CD4-positive, alpha-beta T cell treated with Interleukin-2 at 100 ng/mL for 4 hours (primary cell): ENCODE measurements at regions not wholly inside any gene's neighbourhood (a gene's known extent, or its start where the extent isn't known, plus 50 kb on each side); places are given as distances from the start of the nearest gene placed in this dataset.
"Not testable (repeated sequence)": the region's sequence is repeated elsewhere in the genome, so short reads cannot be mapped to it uniquely, and the experiment has no call there.

Experiments
- DNase-seq: peaks from one replicate; pipeline ENCODE4 v3.0.0-alpha.2; 2020; ENCODE audit warnings: low spot score

DNA sequence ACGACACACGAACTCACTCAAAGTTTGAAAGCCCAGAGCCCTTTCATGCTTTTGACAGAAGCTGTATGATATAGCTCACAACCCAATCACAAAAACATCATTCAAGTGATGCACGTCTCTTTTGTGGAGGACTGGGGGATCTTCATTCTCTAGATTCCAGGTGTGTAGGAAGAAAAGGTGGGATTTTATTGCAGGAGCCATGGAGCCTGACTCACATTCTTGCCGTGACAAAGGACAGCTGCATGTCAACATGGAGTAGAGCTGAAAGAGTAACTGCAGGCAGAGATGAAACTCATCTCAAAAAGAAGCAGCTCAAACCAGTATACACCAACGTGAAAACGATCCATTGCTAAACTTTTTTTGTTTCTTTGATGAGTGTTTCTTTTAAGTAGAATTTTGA lies 50.9 kb upstream of the PDE1A start:
- no peak for DNase-seq

DNA sequence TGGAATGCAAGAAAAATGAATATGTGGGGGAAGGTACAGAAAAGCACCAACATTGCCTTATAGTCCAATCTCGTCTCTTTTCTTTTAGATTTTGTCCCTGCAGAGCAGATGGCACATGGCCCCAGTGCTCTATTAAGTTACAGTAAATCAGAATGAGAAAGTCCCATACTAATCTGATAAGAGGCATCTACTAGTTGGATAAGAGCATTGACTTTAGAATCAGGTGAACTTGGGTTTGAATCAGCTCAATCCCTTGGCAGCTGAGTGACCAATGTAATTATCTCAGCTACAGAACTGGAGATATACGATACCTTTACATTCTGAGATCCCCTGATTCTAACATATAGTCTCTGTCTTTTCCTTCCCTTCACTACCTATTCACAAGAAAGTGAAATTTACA lies 54.8 kb upstream of the PDE1A start:
- no peak for DNase-seq

DNA sequence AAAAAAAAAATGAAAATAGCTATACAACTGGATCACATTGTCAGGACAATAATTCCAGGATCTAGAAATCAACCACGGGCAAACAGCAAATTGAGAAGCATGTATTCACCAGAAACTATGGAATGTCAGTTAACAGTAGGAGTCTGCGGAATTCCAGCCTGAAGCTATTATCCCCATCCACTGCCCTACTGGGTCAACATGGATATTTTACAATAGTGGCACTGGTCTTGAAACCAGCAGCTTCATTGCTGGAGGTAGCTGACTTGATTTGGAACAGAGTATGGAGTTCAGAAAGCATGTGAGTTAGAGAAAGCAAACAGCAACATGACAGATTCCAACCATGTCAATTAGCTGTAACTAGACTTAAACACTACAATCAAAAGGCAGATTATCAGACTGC lies 55.7 kb upstream of the PDE1A start:
- no peak for DNase-seq

DNA sequence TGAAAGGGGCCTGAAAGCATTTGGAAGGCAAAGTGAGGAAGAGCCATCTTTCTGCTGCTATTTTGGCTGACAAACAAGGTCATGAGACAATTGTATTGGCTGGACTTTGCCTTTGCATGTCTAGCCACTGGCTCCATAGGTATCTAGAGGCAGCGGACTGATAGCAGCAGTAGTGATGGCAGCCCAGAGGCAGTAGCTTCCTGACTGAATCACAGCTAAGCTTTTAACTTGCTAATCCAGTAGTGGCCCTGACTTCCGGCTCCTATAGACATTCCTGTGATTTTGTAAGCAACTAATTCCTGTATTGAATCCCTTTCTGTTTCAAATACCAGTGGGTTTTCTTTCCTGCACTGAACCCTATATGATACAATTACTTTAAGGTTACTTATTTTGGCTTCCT lies 69.8 kb upstream of the PDE1A start:
- DNase-seq: no peak

DNA sequence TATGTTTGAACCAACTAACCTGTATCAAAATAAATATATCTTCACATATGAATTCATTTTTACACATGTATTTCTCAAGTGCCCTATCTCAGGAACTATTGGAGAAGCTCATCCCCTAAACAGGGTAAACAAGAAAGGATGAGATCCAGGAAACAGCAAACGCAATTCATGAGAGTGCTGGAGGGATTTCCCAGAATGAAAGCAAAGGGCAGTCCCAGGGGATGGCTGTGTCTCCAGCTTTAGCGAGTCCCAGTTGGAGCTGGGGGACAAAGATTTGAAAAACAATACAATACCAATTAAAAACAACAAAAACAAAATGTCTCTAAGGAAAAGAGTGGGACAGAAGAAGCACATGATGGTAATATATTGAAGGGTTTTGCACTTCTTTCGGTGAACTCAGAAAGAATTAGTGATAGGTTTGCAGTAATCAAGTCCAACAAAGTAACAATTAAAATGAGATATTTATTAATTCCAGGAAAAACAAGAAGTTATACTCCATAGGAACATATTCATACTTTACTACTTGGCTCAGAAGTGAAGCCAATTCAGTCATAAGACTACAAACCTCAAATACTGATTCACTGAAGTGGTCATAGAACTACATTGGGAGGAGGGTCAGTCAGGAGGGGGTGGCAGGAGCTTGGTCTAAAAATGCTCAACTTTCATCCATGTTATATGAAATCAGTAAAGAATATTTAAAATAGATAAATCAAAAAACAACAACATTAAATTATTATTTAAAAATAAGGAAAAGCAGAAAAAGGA lies 73.1 kb upstream of the PDE1A start:
- no peak for DNase-seq

DNA sequence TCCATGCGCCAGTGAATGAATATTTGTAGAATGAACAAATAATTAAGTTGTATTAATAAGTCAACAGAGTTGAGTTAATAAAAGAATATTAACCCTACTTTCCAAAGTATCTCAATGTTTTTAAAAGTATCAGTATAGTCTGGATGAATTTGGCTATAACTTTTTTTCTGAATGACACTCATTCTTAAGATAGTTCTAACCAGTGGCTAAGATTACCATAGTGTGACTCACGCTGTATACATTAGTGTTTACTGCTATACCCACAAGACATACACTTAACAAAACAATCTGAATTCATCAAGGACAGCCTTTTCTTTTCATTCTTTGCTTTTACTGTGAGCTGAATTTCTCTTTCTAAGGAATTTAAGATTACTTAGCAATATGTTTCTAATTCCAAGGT lies 77.0 kb upstream of the PDE1A start:
- no peak for DNase-seq

DNA sequence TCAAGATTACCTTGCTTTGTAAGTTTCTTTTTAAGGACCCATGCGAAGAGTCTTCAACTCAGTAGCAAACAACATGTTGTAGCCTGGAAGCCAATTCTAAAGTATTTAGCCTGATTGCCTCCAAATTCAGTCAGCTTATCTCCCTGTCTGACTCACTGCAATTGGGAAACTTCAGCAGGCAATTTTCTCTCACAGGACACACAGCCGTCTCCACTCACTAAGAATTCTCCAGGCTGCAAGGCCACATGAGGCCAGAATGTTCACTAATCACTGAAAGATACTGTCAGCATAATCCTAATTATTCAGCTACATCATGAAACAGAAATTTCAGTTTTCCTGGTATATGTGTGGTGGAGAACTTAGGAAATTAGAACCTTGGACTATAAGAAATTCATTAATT lies 78.1 kb upstream of the PDE1A start:
- DNase-seq: no peak

DNA sequence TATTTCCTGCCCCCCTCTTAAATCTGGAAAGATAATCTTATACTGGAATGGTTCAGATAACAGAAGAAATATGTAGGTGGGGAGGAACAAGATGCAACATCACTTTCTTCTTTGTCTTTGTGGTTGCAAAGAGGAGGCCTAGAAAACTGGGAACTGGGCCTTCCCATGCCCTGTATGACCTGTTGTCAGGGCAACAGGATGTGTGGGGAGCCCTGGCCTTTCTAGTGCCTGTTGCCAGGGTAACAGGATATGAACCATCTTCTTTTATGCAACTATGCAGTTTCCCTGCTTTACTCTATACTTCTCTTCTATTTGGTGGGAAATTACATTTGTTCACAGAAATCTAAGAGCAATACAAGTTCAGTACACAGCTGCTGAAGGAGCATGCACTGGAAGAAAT lies 79.8 kb upstream of the PDE1A start:
- no peak for DNase-seq

DNA sequence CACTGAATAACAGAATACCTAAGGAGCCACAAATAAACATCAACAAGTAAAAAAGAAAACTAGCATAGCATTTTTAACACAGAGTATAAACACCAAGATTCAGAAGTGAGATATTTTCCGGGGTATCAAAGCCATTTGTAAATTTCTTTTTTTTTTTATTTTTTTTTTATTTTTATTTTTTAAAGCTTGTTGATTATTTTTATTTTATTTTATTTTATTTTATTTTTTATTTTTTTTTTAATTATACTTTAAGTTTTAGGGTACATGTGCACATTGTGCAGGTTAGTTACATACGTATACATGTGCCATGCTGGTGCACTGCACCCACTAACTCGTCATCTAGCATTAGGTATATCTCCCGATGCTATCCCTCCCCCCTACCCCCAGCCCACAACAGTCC lies 81.7 kb upstream of the PDE1A start:
- not testable (repeated sequence) for DNase-seq

DNA sequence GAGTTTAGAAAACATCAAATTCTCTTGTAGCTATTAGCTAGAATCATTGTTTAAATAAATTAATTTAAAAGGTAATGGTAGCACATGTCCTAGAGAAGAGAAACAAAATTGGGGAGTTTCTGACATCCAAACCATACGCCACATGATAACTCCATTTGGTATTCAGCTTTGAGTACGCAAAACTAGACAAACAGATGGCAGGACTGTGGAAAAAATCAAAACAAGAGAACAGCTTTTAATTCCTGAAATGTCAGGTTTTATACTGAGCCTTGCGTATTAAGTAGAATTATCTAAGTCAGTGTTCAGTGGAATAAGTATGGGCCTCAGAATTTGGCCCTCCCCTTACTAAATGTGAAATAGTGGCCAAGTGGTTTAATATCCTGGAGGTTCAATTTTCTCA lies 82.4 kb upstream of the PDE1A start:
- DNase-seq: no peak

DNA sequence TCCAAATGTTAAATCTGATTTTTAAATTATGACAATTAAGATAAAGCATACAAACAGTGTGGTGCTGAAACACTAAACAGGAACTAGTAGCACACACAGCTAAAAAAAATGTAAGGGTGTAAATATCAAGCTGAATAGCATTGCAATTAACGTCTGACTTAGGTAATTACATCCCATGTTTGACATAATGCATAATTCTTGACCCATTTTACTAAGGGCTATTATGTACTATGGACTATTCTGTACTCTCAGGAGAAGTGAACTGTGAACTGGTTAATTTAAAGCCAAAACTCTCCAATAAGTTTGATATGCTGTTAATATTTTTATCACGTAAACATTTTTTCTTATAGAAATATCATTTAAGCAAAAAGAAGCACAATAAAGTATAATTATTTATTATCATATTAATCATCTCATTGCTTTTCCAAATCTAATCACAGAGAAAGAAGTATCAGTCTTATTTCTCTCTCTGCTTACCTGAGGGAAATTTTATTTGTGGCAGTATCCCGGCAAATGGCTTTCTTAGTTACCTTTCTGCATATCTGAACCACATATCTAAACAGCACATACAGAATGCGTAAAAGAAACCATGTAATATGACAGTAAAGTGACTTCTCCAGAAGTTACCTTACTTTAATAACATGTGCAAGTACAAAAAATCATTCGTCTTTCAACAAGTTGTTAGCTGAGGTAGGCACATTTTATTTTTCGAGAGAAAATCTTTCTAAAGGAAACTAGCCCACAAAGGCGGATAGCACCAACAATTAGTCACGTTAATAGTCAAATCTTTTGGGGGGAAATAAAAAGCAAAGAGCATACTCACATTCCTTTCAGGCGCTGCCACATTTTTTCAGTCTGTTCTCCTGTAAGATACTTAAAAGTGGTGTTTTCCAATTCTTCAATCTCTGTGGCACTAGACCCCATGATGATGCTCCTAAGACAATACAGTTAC lies 94.9 kb upstream of the PDE1A start:
- no peak for DNase-seq

DNA sequence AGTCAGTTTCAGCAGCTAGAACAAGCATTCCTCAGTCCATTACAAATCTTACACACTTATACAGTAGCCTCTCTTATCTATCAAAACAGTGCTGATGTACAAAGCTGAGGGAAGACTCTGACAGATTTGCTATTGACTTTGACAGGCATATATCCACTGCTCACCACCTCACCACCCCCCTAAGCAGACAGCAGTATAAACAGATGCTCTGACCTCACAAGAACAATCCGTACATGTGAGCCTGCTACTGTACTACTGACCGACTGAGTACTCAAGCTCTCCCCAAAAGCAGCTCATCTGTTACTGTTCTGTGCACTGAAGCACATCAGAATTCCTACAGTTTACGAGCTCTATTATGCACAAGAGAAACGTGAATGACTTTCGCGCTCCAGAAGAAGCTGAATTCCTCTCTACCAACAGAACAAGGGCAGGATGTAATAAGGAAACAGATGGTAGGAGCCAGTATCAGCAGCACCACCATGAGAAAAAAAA lies 95.6 kb upstream of the PDE1A start:
- DNase-seq: no peak

DNA sequence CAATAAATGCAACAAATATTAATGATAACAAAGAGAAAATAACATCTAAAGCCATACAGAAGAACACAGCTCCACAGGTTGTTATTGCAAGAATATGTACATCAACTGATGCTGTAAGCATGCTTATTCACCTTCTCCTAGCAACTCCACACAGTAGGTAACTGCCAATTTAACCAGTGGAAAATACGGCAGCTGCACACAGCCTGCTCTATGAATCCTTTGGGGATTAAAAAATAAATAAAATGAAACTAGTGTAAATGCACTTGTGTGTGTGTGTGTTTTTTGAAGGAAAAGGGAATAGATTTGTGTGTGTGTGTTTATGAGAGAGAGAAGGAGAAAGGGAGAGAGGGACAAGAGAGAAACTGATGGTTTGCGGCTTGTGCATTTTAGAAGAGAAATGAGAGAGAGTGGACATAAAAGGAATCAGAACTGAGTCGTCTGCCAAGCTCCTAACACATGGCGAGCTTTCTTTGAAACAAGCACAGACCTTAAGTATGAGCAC lies 96.2 kb upstream of the PDE1A start:
- no peak for DNase-seq

DNA sequence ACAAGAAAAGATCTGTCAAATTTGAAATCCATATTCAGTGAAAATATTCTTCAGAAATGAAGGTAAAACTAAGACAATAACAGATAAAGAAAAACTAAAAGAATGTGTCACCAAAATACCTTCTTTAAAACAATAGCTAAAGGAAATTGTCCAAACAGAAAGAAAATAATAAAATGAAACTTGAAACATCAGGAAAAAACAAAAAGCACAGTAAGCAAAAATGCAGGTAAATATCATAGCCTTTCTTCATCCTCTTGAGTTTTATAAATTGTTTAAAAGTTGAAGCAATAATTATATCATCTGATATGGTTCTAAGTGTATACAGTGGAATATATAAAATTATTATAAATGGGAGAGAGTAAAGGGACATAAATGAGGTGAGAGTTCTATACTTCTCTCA lies 103.8 kb upstream of the PDE1A start:
- DNase-seq: no peak

DNA sequence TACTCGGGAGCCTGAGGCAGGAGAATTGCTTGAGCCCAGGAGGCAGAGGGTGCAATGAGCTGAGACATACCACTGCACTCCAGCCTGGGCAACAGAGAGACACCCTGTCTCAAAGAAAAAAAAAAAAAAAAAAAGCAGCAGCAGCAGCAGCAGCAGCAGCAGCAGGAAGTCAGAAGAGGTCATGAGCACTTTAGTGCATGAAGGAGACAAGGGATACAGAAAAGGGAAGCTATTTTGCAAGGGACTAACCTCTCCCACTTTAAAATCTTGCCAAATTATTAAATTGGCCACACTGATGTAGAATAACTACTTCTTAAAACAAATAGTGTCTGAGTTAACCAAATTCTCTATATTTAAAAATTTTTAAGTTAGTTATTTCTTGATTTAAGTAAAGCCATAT lies 113.4 kb upstream of the PDE1A start:
- no peak for DNase-seq

DNA sequence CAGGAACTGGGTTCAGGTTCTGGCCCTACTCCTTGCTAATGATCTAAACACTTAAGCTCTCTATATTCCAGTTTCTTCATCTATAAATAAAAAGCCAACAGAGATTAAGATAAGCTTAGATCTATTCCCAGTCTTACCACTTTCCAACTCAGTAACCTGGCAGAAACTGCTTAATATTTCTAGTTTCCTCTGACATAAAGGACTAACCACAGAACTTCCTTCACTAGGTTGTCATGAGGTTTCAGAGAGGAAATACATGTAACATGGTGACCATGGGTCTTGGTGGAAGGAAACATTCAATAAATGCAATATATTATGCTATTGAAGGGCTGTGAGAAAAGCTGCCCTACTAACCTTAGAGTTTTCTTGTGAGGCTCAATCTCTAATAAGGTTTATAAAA lies 114.4 kb upstream of the PDE1A start:
- no peak for DNase-seq

DNA sequence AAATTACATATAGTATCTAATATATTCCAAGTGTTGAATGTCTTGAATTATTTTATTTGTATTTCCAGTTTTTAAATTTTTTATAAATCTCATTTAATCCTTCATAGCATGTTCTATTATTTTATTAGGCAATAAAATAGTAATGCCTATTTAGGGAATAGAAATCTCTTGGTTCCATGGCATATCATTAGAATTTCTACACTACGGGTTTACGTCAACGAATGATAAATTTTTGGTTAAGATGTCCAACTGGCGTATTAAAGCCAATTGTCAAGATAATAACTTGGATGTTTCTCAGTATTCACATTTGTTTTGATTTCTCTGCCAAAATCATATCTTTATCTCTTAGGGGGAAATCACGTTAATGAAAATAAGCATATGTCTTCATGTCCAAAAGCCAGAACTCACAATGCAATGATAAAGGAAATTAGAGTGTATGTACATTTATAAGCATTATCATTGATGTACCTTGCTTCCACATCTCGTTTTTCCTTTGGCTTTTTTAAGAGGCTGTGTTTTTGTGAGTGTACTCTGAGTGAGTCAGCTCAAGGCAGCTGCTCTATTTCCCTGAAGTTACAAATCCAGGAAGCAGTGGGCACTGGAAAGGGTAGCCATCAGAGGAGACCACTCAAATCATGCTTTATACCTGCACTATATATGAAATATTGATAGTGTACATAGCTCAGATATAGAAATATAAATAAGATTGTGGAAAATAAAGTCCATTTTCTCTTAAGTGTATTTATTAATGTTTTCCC lies 115.8 kb upstream of the PDE1A start:
- no peak for DNase-seq

DNA sequence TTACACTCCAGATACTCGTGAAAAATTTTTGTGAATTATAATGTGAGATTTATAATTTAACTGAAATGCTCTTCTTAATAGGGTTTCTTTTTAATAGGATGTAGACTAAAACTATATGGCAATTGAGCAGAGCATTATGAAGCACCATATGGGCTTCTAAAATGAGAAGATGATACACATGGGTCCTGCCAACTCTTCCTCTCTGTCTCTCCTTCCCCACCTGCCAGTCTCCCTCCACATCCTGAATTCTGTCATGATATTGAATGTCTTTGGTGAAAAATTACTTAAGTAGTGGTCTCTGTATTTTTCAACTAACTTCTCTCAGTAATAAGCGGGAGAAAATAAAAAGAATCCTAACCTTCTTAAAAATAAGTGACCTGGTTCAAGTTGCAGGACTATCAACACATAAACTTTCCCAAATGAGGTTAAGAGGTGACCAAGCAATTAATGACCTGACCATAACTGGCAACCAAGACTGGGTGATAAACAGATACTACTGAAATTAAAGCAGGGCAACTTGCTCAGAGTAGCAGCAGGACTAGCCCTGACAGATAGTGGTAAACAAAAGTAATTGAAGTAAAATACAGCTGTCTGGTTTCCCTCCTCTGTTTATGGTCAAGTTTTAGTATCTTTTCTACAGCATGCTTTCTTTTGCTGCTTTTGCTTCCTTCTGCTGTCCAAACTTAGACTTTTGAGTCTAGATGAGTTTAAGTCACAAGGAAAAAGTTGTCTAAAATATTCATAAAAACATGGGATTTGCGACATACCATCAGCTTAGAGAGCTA lies 117.1 kb upstream of the PDE1A start:
- DNase-seq: no peak

DNA sequence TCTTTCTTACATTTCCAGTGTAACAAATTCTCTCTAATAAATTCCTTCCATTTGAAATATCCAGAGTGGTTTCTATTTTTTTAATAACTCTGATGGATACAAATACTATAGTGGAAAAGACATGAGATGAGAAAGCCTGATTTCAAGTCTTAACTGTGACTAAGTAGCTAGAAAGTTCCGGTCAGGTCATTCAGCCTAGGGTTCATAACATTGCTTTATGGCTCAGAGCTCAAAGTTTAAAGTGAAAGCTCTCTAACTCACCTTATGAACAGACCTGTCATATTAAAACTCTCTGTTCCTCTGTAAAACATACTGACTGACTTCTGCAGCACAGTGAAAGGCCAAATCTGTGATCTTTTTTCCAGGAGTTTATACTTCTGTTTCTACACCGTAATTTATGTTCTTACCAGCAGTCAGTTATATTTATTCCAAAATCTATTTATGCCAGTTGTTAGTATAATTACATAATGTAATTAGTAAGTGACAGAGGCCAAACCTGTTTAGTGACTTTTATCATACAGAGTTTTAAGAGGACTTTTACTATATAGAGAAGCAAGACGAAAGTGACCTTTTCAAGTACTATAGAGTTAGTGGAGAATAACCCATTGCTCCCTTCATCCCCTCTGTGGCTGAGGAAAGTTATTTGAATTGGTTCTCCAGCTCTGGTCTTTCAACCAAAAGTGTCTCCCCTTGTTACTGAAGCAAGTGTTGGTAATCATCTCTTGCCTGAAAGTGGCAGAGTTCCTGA lies 118.8 kb upstream of the PDE1A start:
- no peak for DNase-seq

DNA sequence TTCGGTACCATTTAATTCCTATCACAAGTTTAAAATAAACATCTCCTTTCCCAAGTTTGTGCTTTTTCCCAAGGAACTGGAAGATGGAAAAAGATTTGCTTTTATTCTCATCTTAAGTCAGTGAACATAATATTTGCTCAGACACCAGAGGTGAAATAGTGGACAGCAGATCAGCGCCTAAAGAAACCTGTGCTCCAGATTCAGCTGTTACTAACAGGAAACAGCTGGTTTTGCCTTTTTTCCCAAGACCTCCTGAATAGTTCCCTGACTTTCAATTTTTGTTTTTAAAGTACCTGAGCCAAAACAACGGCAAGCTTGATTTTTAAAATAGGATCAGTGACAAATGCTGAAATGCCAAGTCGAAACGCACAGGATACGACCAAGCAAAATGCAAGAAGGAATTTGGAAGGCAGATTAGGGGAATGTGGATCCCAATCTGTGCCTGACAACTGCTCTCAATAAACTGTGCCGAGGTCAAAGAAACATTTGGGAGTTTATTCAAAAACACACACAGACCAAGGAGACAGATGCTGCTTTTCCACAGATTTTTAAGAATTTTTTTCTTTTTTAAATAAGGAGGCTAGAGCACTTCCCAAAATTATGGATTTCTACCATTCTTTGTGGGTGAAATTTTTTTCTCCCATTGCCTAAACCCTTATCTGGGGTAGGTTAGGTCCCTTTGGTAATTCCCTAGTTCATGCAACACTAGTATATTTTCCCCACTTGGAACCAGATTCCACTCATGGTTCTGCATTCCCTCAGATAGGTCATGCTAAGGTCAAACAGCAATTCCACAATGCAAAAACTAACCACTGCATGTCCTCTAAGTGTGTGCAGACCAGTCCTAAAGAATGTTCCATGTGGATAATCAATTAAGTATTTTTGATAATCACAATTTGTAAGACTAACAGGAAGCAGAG lies 121.5 kb upstream of the PDE1A start:
- no peak for DNase-seq
